GM18498 (cell line): ENCODE measurements at regions not wholly inside any gene's neighbourhood (a gene's known extent, or its start where the extent isn't known, plus 50 kb on each side); places are given as distances from the start of the nearest gene placed in this dataset.

Source experiments
- ATAC-seq: cut with Tn5 transposase; IDR thresholded peaks from one replicate; pipeline ENCODE4 v1.9.1; 2021; ENCODE audit warnings: mild to moderate bottlenecking, moderate library complexity; ENCODE audit not compliant: unreplicated experiment

DNA sequence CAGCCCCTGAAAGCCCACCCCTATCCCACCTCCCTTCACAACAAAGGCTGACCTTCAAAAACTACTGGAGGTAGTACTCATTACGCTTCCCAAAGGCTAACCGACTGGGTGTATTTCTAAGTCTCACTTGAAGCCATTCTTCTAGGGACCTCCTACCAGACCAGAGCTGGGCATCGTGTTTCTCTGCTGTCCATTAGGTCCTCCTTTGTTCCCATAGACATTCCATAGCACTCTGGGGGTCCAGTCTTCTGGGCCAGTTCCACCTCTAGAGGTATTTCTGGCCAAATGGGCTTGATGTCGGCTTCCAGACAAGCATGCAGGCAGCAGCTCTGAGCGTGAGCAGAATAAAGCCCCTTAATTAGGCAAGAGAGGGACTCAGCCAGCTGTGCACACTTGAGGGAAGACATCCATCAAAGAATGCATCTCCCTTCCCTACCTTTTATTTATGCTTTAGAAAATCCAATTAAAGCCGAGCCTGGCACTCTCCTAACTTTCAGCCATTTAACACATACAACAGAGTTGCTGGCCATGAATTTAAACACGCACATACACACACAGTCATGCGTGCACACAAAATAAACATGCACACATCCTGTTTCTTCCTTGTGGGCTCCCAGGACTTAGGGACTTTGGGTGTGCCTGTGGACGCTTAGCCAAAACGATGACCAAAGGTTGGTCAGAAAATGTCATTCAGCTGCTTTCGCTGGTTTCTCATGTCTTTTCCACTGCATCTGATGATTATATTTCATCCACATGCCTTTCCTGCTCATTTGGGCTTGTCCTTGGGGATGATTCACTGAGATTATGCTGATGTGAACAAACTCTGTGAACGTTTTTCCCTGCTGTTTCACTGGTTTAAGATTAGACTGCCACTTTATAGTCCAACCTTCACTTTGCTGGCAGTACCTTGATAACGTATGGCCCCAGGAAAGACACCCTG is 362.0 kb upstream of the NFE2L3 start:
- ATAC-seq, result no peak

DNA sequence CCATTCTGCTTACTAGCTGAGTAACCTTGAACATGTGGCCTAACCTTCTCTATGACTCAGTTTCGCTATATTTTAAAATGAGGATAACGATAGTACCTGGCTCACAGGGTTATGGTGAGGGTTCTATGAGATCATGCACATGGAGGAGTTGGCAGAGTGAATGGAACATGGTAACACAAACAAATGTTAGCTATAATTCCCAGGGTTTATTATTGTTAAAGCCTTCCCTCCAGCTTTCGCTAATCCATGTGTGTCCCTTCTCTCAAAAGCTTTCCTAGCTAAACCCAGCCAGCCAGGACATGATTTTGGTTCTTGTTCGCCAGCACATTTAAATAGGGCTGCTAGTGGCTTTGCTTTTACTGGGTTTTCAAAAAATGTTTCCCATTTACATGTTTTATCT is 361.0 kb upstream of the NFE2L3 start:
- ATAC-seq, result no peak

DNA sequence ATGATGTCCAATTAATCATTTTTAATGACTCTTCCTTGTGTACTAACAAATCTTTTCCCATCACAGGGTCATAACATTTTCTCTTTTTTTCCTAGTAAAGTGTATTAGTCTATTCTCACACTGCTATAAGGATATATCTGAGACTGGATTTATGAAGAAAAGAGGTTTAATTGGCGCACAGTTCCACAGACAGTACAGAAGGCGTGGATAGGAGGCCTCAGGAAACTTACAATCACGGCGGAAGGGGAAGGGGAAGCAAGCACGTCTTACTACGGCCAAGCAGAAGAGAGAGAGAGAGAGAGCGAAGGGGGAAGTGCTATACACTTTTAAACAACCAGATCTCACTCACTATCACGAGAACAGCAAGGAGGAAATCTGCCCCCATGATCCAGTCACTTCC is 359.4 kb upstream of the NFE2L3 start:
- ATAC-seq, result no peak

DNA sequence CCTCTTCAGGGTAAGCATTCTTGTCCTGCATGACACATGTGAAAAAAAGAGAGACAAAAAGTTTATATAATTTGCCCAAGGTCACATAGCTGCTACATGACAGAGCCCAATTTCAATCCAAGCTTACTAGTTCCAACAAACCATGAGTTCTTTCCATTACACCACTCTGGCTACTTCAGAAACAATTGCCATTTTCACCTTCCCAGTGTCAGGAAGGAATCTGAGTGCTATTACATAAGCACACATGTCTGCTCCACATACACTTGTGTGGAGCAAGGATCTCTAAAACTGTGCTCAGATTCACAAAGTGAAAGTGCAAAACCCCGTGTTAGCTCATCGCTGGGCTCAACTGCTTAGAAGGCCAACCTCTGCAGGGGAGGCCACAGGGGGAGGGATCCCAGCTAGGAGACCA is 356.2 kb upstream of the NFE2L3 start:
- no peak for ATAC-seq

DNA sequence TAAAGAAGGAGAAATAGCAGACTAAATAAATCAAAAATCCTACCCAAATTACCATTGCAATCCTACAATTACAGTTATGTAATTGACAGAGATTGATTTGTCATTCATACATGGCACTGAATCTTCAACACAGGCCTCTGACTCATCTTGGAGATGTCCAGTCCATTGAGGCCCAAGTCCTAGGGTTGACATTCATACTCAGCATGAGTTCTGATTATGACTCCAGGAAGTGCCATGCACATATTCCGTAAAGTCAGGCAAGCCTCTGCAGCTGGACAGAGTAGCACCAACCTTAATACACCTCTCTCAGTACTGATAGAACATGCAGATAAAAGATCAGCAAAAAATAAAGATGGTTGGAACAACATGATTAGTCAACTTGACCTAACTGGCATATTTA is 353.7 kb upstream of the NFE2L3 start:
- ATAC-seq, result no peak

DNA sequence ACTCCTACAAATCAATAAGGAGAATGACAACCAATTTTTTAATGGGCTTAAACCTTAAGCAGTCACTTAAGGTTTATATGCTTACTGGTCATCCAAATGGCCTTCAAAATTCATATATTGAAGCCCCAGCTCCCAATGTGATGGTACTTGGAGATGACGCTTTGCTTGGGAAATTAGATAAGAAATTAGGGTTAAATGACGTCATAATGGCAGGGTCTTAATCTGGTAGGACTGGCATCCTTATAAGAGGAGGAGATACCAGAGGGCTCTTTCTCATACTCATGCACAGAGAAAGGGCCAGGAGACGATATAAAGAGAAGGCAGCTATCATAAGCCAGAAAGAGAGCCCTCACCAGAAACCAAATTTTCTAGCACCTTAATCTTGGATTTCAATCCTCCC is 350.8 kb upstream of the NFE2L3 start:
- no peak for ATAC-seq

DNA sequence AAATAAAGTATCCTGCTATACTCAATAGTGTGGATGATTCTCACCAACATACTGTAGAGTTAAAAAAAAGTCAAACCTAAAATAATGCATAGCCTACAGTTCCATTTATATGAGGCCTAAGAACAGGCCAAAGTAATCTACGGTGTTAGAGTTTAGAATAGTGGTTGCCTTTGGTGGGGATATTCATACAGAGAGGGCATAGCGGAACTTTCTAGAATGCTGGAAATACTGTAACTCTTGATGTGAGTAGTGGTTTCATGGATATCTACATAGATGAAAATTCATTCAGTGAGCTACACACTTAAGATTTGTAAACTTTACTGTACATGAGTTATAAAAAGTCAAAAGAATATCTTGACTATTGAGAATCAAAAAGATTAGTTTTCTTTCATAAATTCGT is 349.9 kb upstream of the NFE2L3 start:
- ATAC-seq, result no peak

DNA sequence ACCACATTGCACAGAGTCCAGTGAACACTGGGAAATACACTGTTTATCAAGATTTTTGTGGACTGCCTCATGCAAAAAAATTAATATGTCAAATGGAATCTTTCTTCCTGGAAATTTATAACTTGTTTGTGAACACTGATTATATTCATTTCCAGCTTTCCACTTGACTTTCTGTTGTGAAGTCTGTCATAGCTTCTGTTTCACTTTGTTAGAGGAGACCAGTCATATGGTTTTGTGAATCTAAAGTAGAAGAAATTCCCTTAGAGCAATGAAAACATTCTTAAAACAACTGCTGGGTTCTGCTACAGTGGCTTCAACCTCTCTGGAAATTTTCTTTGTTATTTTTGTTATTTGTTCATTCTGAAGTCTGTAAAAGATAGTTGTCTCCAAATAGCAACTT is 349.5 kb upstream of the NFE2L3 start:
- ATAC-seq, result no peak

DNA sequence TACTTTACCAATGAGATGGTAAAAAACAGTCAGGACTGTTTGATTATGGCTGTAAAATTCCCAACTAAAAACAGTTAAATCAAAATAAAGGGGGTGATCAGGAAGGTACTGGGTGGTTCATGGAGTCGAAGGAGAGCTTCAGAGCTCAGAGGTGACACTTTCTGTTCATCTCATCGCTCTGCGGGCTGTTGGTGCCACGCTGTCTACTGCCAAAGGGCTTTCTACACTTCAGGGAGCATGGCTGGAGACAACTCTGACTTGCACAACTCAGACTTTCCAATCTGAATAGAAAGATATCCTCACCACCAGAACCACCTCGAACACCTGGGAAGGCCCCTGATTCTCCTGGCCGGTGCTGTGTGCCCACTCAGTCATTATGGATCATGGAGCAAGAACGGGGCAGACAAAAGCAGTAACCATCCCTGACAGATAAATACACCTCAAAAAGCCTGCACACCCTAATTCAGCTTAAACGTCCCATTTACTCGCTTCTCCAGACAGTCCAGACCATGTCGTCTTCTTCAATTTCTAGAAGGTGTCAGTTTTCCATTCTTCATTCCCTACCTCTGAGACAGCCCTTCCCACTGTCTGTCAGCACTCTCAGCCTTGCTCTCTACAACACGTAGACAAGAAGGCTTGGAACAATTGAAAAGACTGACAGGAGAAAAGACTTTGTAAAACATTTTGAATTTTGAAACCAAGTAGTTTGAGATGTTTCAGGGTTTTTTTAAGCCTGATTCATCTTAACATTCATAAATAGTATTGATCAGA is 348.7 kb upstream of the NFE2L3 start:
- no peak for ATAC-seq

DNA sequence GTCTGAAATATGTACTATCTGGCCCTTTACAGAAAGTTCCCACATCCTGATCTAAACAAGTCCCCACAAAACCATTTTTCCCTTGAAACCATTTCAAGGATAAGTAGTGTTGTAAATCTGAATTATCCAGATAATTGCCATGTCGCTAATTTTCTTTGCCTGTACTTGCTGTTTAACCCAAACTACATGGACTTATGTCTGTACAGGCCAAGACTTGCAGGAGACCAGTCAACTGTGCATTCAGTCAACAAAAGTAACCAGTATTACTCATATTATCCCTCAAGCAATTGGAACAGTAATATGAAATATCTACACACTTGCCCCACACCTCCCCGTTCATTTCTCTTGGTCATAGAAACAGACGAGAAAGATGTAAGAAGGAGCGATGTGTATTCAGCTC is 347.8 kb upstream of the NFE2L3 start:
- ATAC-seq, result no peak

DNA sequence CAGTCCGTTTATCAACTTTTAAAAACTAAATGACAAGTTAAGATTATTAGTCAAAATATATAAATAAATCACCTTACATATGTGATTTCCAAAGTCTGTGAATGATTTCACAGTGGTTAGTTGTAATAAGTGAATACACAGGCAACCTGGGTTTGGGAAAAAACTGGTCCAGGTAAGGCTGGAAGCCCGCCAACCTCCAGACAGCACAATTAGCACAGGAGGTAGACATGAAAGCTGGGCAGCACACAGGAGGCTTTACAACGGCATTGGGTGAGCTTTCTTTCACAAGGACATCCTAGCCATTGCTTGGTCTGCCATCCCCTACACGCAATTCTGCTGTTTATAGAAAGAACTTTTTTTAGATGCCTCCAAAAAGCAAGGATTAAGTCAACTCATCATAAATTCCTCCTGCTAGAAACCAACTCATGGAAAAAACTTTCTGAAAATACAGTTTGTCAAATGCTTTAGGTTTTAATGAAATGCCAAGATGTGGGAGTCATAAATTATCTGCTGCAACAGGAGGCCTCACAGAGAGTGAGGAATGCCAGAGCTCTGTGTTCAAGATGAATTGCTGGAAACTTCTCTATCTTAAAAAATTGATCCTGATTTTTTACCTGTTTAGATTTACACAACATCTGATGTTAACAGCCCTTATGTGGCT is 346.8 kb upstream of the NFE2L3 start:
- no peak for ATAC-seq

DNA sequence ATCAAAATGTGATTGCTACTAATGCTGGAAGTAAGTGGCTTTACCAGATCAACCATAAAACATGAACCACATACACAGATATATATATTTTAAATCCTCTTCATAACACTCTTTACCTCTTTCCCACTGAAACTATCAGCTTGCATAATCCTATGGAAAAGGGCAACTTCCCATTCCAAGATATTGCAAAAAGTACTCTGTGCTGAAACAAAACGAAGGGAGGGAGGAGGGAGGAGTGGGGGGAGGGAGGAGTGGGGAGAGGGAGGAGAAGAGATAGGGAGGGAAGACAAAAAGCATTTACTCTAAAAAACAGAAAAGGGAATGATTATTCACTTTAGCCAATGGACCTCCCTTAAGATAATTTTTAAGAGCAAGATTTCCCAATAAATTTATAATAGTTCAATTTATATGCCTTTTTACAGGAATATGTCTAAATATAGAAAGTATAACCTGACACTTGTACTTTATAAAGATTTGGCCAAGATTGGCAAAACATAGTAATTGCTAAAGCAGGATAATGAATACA is 344.8 kb upstream of the NFE2L3 start:
- ATAC-seq, result no peak

DNA sequence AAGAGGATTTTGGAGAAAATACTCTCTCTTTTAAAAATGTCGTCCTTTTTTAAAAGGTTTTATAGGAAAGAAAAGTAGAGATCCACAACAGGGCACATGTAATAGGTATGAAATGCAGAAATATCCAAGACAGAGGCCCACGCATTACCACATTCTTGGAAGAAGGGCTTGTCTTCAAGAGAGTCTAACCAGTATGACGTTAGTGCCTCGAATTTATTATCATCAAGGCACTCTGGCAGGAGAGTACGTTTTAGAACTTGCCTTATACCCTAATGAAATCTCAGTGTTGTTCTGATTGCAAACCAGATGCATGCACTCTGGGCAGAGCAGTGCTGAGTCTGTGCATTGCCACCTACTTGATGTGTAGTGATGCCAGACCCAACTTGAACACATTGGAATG is 342.6 kb upstream of the NFE2L3 start:
- ATAC-seq, result no peak

DNA sequence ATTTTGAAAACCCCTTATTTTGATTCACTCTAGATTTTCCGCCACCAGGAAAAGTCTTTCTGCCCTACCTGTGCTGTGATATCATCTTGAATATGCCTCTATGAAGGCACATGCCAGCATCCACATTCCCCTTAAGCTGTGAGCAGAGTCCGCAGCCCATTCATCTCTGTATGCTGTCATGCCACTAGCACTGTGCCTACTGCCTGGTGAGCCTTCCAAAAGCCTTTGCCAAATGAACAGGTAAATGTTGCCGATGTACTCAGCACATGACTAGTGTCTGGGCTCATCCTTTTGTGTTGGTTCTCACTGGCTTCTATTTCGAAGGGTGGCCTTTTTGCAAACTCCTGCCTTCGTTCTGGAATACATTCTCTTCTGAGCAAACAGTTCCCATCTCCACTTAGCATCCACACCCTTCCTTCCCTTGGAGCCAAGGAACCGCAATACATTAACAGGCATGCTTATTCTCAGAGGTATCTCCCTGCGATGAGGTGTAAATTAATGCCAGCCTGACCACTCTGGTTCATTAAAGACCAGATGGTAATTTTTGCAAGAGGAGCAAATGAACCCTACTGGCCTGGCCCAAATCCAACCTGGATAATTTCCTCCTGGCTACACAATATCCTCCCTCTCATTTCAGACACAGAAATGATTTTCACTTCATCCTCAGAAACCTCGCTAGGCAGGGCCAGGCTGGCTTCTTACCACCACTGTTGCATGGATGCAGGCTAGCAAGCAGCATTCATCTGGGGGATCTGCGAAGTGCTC is 339.7 kb upstream of the NFE2L3 start:
- ATAC-seq, result no peak

DNA sequence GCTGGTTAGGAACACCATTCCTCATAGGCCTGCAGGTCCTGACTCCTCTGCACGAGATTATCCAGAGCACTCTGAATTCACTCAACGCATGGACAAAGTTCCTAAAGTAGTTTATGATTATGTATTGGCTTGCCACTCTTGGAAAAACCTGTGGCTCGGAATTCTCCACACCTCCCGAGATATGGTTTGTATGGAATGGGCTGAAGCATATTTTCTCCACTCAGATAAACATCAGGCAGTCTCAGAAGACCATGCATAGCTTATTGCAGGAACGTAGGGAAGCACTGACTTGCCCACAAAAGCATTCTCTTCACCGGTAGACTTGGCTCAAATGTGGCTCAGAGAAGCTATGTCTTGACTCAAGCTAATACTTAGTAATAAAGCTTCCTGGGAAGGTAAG is 338.6 kb upstream of the NFE2L3 start:
- no peak for ATAC-seq

DNA sequence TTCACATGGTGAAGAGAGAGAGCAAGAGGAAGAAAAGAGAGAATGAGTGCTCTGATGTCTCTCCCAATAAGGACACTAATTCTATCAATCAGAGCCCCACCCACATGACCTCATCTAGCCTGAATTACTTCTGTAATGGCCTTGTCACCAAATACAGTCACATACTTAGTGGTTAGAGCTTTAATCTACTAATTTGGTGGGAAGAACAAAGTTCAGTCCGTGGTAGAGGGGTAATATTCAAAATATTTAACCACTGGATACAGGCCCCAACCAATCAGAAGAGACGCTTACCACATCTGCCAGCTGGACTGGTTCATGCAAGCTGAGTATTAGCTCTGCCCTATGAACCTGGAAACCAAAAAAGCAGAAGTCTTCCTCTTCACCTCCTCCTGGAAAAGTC is 336.3 kb upstream of the NFE2L3 start:
- ATAC-seq, result no peak

DNA sequence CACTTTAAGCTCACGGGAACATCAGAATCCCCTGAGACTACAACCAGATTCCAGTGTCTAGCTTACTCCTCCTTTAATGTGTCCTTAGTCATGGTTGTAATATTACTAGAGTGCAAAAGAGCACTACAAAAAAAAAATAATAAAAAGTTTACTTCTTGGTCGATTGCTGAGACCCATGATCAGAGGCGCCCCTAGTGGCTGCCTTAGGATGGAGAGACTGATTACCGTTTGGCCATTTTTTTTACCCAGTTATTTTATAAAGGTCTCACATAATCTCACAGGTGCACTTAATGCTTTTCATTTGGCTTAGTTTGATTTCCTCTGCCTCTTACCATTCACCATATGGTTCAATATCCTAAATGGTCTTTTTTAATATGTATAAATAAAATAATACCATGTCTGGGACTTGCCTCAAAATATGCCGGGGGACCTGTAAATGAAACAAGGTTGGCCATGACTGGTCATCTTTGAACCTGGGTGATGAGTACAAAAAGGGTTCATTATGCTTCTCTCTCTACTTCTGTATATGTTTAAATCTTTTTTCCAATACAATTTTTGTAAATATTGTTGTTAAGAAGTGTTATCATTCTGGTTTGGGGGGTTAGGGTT is 331.5 kb upstream of the NFE2L3 start:
- ATAC-seq, result no peak

DNA sequence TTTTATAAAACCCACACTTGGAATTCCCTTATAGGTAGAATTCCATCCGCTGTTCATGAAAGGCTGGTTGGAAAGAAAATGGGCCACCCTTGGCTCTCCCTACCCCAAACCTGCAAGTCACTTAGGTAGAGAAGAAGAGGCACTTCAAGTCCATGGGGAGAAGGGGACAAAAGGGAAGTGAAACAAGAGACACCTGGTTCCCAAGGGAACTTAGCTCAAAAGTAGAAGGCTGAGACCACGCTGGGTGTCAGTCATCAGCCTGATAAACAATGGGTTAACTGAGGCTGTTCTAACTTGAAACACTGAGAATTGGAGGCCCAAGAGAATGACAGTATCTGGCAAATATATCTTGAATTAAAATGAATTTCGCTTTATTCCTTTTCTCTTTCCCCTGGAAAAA is 330.8 kb upstream of the NFE2L3 start:
- no peak for ATAC-seq

DNA sequence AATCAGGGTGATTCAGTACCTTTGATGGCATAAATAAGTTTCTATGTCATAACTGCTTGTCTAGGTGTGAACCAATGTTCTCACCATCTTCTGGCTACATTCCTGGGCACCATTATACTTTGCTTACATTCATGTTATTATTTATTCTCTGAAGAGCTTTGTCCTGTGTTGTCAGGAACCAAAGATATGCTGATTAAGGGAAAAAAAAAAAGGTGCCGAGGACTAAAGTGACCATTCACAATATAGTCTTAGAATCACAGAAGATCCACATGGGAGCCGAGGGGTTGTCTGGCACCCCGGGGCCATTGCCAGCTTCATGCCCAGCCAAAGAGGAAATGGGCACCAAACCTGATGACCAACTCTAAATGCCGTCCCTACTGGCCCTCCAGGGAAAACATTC is 329.2 kb upstream of the NFE2L3 start:
- no peak for ATAC-seq

DNA sequence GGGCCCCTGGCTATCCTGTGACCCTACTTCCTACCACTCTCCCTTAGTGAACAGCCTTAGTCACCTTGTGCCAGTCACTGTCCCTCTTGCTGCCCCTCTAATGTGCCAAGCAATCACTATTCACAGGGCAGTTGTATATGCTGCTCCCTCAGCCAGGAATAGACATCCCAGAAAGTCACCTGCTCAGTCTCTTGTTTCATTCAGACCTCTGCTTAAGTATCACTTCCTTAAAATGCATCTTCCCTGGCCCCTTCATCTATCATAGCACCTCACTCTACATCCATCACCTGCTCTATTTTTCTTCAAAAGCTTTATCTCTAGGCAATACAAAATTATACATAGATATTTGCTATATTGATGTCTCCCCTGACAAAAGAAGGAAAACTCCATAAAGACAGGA is 328.4 kb upstream of the NFE2L3 start:
- no peak for ATAC-seq
